MCF 10A (cell line): ENCODE measurements at regions not wholly inside any gene's neighbourhood (a gene's known extent, or its start where the extent isn't known, plus 50 kb on each side); places are given as distances from the start of the nearest gene placed in this dataset.

Source experiments
- BruUV-seq: library from RNA; stranded (reverse); fragments of 400-500 nt; replicated peaks from 2 replicates; lab custom pipeline; 2021; lab: Mats Ljungman, UMichigan
- CTCF ChIA-PET: fragments of 300-600 bp; sonication (Branson Sonifier 250); formaldehyde crosslinking; extraction: SDS; loops from one replicate; lab custom pipeline; 2021; ENCODE audit warnings: antibody characterized with exemption, inconsistent platforms; lab: Yijun Ruan, JAX
- POLR2A ChIA-PET: fragments of 300-600, 350-650 bp; sonication (Branson Sonifier 250); formaldehyde crosslinking; extraction: SDS; loops from one replicate; lab custom pipeline; 2020; ENCODE audit warnings: antibody characterized with exemption, inconsistent platforms; lab: Yijun Ruan, JAX
- DNase-seq: peaks from one replicate; pipeline ENCODE4 v3.0.0-alpha.2; 2018; ENCODE audit not compliant: unreplicated experiment
- H3K27ac Mint-ChIP-seq: one replicate; pipeline ENCODE4 v1.8.0; 2022; ENCODE audit warnings: mild to moderate bottlenecking, low read depth, mixed read lengths; ENCODE audit not compliant: unreplicated experiment
- H3K27me3 Mint-ChIP-seq: one replicate; pipeline ENCODE4 v1.8.0; 2022; ENCODE audit warnings: mixed read lengths; ENCODE audit not compliant: insufficient read depth, unreplicated experiment
- H3K36me3 Mint-ChIP-seq: one replicate; pipeline ENCODE4 v1.8.0; 2022; ENCODE audit warnings: mild to moderate bottlenecking, moderate library complexity, mixed read lengths; ENCODE audit not compliant: insufficient read depth, unreplicated experiment
- H3K4me1 Mint-ChIP-seq: one replicate; pipeline ENCODE4 v1.8.0; 2022; ENCODE audit warnings: mixed read lengths; ENCODE audit not compliant: insufficient read depth, unreplicated experiment
- H3K4me3 Mint-ChIP-seq: one replicate; pipeline ENCODE4 v1.8.0; 2022; ENCODE audit warnings: mild to moderate bottlenecking, moderate library complexity, mixed read lengths; ENCODE audit not compliant: unreplicated experiment
- H3K9me3 Mint-ChIP-seq: one replicate; pipeline ENCODE4 v1.8.0; 2022; ENCODE audit warnings: mixed read lengths; ENCODE audit not compliant: unreplicated experiment
- intact Hi-C: fragments of 100-400 bp; cut with micrococcal nuclease; formaldehyde crosslinking; loops from 2 replicates; pipeline ENCODE4 v1.14.1; 2022
- TF ChIP-seq, protein P1 (sequence below): fragments of 200-600 bp; IDR thresholded peaks from one replicate; pipeline ENCODE4 v1.8.0; 2022; ENCODE audit warnings: antibody characterized with exemption, mild to moderate bottlenecking; ENCODE audit not compliant: unreplicated experiment

DNA sequence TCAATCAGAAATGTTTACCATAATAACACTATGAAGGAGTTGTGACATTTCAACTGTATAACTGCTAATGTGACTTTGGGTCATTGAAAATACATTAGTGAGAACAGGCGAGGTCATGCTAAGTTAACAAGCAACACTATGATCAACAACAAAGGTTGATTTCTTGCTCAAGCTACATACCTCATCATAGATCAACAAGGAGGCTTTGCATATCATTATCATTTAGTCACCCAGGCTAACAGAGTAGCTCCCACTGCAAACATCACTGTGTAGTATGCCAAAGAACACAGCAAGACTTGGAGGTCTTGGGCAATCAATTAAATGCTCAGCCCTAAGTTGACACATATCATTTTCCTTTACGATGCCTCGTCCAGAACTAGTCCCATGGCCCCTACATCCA, 212.5 kb downstream of the NOVA1 start:
- Mint-ChIP-seq H3K27me3 (no peaks in the 10 kb centered on the region), H3K9me3 (no peaks in the 10 kb centered on the region), H3K4me3 (no peak overlapping the region), H3K36me3 (no peaks in the 10 kb centered on the region), H3K4me1 (no peaks in the 10 kb centered on the region), H3K27ac (no peak overlapping the region)
- ChIA-PET POLR2A (no interaction called here), CTCF (no interaction called here)
- TF ChIP-seq, protein P1, sequence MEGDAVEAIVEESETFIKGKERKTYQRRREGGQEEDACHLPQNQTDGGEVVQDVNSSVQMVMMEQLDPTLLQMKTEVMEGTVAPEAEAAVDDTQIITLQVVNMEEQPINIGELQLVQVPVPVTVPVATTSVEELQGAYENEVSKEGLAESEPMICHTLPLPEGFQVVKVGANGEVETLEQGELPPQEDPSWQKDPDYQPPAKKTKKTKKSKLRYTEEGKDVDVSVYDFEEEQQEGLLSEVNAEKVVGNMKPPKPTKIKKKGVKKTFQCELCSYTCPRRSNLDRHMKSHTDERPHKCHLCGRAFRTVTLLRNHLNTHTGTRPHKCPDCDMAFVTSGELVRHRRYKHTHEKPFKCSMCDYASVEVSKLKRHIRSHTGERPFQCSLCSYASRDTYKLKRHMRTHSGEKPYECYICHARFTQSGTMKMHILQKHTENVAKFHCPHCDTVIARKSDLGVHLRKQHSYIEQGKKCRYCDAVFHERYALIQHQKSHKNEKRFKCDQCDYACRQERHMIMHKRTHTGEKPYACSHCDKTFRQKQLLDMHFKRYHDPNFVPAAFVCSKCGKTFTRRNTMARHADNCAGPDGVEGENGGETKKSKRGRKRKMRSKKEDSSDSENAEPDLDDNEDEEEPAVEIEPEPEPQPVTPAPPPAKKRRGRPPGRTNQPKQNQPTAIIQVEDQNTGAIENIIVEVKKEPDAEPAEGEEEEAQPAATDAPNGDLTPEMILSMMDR: no peak
- DNase-seq: no peak
- intact Hi-C loops: no loop called here
- BruUV-seq: no TSS peak

DNA sequence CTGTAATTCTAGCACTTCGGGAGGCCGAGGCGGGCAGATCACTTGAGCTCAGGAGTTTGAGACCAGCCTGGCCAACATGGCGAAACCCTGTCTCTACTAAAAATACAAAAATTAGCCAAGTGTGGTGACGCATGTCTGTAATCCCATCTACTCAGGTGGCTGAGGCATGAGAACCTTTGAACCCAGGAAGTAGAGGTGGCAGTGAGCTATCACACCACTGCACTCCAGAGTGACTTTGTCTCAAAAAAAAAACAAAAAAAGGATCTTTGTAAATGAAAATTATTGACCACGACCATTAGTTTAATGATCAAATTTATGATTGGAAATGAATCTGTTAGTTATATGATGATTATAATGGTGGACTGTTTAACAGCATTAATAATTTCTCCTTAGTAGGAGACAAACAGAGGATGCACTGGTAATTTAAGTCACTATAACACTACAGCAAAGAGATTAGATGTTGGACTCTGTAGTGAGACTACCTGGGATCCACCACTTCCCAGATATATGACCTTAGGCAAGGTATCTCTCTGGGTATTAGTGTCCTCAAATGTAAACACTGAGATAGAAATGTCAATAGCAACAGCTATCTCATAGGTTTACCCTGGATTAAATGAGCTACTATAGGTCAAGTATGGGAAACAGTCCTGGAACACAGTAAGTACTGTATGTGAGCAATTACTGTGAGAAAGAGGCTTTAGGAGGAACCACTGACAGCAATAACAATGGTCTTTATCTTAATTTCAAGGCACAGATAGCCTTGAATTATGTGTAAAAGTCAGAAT, 214.7 kb downstream of the NOVA1 start:
- TF ChIP-seq, protein P1: no peak
- H3K36me3 Mint-ChIP-seq: no peaks in the 10 kb centered on the region
- H3K4me3 Mint-ChIP-seq: no peak overlapping the region
- ChIA-PET CTCF (no interaction called here), POLR2A (no interaction called here)
- H3K27ac Mint-ChIP-seq: no peak overlapping the region
- intact Hi-C loops: no loop called here
- no peaks in the 10 kb centered on the region for H3K9me3 Mint-ChIP-seq
- no peaks in the 10 kb centered on the region for H3K27me3 Mint-ChIP-seq
- BruUV-seq: no TSS peak
- H3K4me1 Mint-ChIP-seq: no peaks in the 10 kb centered on the region
- no peak for DNase-seq

DNA sequence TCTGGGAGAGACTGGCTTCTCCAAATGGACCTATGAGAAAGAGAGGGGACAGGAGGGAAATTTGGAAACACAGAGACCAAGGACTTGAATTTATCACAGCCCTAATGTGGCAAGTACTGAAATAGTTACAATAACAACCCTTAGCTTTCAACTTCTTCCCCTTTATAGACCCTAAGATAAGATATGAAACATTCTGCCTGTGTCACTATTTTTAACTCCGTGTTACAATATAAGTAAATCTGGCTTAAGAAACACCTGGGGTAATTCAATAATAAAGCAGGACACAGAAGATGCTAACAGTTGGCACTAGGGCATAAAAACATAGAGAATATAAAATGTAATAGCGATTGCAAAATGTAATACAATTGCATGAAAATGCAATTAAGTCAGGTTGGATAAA, 216.4 kb downstream of the NOVA1 start:
- intact Hi-C loops: no loop called here
- H3K4me3 Mint-ChIP-seq: no peak overlapping the region
- ChIA-PET CTCF (no interaction called here), POLR2A (no interaction called here)
- no peaks in the 10 kb centered on the region for H3K36me3 Mint-ChIP-seq
- no TSS peak for BruUV-seq
- H3K4me1 Mint-ChIP-seq: no peaks in the 10 kb centered on the region
- H3K27ac Mint-ChIP-seq: no peak overlapping the region
- no peaks in the 10 kb centered on the region for H3K9me3 Mint-ChIP-seq
- no peak for DNase-seq
- TF ChIP-seq, protein P1: no peak
- no peaks in the 10 kb centered on the region for H3K27me3 Mint-ChIP-seq

DNA sequence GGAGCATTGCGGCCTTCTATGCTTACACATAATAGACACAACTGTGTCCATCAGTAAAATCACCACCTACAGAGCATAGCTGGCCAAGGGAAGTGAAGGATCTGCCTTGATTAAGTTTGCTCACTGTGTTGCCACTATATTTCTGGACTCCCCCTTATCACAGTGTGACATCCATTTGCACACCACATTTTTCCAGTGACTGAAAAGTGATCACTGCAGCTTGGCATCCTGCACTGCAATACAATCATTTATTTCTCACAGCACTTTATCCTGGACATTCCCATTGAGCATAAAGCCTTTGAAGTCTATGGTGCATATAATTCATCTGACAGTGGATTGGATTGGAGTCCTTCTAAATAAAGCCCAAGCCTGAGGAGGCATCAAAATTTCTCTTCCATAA, 217.2 kb downstream of the NOVA1 start:
- H3K4me1 Mint-ChIP-seq: no peaks in the 10 kb centered on the region
- TF ChIP-seq, protein P1: no peak
- no peak overlapping the region for H3K4me3 Mint-ChIP-seq
- H3K9me3 Mint-ChIP-seq: no peaks in the 10 kb centered on the region
- H3K36me3 Mint-ChIP-seq: no peaks in the 10 kb centered on the region
- H3K27me3 Mint-ChIP-seq: no peaks in the 10 kb centered on the region
- intact Hi-C loops: no loop called here
- no peak for DNase-seq
- no peak overlapping the region for H3K27ac Mint-ChIP-seq
- CTCF ChIA-PET: interaction anchor here (0.6 kb wide), 1 partner anchor 211 kb away, joined by 3 read pairs; no protein-coding TSS in a partner anchor
- BruUV-seq: no TSS peak
- POLR2A ChIA-PET: no interaction called here
